HG03175 (cell line): ENCODE measurements at regions not wholly inside any gene's neighbourhood (a gene's known extent, or its start where the extent isn't known, plus 50 kb on each side); places are given as distances from the start of the nearest gene placed in this dataset.
"Not testable (repeated sequence)": the region's sequence is repeated elsewhere in the genome, so short reads cannot be mapped to it uniquely, and the experiment has no call there.

ENCODE experiments used
- ATAC-seq: cut with Tn5 transposase; IDR thresholded peaks from one replicate; pipeline ENCODE4 v1.9.1; 2021; ENCODE audit warnings: mild to moderate bottlenecking, moderate library complexity; ENCODE audit not compliant: unreplicated experiment

DNA sequence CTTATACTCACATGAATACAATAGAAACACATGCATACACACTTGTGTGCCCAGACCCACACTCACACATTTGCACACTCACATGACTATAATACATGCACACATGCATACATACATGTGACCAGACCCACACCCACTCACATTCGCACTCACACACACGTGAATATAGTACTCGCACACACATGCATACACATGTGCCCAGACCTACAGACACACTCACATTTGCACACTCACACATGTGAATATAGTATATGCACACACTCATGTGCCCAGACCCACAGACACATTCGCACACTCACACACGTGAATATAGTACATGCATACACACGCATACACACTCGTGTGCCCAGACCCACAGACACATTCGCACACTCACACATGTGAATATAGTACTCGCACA lies 197.4 kb upstream of the ZNF469 start:
- not testable (repeated sequence) for ATAC-seq

DNA sequence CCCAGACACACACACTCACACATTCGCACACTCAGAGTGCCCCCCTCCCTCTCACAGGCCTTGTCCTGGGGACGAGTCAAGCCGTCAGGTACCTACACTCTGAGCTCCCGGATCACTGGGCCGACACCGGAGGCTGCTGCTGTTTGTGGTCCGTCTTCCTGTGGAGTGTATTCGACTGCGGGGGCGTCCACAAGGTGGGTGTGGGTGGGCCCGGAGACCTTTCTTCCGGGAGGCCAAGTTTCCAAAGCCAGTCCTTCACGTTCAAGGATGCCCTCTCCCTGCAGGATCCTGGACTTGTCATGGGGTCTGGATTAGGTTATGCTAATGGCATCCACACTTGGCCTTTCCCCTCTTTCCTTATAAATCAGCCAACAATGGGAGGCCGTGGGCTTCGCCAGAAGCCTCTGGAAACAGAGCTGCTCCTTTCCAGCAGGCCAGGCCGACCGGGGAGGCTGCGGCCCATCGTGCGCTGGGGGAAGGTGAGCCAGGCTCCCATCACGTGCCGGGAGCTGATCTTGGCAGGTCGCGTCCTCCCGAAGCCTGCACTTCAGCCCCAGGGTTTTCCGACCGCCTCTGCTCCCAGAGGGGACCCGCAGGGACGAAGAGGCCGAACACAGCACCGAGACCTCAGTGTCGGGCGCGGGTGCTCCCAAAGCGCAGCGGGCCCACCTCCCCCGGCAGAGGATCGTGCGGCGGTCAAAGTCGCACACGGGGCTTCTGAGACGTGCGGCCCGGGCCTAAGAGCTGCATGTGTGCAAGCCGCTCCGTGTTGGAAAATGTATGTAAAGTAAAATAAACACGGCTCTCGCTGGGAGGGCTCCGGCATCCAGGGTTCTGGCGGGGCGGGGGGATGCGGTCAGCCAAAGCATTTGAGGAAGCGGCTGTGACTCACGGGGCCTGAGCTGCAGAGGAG lies 196.5 kb upstream of the ZNF469 start:
- ATAC-seq = not testable (repeated sequence)

DNA sequence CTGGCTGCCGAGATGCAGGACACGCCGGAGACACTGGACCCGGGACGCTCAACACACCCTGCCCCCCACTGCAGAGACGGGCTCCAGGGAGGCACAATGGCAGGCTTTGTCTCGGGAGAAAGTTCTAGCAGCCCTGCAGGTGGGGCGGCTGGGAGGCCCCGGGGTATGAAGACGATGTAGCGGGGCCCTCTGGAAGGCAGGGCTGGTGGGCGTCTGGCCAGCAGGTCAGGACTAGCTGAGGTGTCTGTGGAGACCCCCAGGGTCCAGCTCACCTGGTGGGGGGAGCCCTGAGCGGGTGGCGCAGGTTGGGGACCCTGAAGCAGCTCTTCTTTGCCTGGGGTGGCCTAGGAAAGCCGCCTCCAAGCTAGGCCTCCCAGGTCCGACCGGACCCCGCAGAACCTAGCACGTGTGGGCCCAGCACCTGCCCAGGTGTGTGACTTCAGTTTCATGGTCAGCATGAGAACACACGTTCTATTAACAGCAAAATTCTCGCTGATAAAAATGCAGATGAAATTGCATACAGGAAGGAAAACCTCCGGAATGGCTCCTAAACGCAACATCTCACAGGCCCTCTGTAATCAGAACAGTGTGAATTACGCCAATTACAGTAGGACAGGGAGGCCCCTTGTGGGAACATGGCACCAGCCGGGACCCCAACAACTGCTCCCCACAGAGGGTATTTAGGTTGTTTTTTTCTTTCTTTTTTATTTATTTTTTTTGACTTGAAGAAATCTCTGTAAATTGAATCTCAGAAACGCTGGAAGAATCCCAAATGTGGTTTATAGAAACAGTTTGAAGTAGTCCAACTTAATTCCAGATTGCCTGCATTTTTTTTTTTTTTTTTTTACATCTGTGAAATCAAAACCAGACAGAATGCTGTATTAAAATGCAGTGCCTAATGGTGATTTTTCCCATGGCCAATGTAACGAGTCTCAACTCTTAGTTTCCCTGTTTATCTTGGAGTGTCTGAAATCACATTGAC lies 195.6 kb upstream of the ZNF469 start:
- ATAC-seq = not testable (repeated sequence)

DNA sequence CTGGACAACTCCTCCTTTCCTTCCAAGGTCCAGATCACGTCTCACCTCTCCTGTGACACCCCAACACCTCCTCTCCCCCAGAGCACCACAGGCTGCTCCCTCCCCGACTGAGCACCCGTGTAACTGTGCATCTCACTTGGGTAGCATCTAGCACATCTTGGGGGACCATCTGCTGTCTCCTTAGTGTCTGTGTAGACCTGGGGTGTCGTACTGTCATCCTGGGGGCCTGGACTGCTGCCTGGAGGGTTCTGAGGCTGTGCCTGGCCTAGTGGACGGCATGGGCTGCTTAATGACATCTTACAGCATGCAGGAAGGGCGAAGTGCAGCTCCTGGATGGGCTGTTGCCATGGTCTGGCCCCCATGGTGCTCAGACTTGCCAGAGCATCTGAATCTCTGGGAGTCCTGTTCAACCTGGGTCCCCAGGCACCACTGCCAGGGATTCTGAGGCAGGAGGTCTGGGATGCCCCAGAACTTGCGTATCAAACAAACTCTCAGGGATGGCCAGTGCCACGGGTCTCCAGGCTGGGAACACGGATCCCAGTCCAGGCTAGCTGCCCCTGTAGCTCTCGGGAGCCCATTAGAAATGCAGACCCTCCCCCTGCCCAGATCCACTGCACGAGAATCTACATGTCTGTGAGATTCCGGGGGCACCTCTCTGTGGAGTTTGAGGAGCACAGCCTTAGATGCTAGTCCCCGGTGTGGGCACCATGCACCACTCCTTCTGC lies 194.4 kb upstream of the ZNF469 start:
- not testable (repeated sequence) for ATAC-seq

DNA sequence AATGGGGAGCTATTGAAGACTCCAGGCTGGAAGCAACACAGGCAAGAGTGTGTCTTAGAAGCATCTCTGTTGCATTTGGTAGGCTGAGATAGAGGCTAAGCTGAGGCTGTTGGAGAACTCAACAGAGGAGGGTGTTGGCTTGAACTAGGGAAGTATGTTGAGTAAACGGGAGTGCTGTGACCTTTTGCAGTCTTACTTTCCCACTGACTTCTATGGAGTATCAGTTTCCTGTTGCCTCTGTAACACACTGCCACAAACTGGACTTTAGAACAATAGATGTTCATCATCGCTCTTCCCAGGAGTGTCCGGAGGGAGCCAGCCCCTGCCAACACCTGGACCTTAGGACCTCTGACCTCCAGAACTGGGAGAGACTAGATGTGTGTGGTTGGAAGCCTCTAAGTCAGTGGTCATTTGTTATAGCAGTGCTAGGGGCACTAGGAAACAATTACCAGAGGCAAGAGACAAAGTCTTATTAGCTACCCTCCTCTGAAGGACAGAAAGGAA lies 192.1 kb upstream of the ZNF469 start:
- not testable (repeated sequence) for ATAC-seq

DNA sequence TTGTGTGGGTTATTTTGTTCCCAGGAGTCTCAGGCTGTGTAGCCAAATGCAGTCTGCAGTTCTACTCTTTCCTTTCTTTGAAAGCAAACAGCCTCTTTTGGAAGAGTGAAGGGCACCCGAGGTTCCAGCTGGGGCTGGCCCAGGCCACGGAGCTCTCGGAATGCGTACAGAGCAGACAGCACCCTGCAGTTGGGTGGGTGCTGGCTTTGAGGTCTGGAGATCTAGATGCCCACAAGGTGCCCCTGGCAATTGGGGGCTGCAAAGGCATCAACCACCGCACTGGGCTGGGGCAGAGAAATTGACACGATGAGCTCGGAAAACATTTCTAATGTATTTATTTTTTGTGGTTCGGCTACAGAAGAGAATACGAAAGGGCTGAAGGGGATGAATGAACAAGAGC lies 191.6 kb upstream of the ZNF469 start:
- not testable (repeated sequence) for ATAC-seq

DNA sequence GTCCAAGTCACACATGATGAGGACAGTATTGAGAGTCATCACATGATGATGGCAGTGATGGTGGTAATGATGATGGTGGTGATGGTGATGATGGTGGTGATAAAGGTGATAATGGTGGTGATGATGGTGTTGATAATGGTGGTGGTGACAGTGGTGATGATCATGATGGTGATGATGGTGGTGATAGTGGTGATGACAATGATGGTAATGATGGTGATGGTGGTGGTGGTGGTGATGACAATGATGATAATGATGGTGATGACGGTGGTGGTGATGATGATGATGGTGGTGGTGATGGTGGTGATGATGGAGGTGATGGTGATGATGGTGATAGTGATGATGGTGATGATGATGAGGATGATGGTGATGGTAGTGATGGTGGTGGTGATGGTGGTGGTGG lies 190.2 kb upstream of the ZNF469 start:
- ATAC-seq = no peak

DNA sequence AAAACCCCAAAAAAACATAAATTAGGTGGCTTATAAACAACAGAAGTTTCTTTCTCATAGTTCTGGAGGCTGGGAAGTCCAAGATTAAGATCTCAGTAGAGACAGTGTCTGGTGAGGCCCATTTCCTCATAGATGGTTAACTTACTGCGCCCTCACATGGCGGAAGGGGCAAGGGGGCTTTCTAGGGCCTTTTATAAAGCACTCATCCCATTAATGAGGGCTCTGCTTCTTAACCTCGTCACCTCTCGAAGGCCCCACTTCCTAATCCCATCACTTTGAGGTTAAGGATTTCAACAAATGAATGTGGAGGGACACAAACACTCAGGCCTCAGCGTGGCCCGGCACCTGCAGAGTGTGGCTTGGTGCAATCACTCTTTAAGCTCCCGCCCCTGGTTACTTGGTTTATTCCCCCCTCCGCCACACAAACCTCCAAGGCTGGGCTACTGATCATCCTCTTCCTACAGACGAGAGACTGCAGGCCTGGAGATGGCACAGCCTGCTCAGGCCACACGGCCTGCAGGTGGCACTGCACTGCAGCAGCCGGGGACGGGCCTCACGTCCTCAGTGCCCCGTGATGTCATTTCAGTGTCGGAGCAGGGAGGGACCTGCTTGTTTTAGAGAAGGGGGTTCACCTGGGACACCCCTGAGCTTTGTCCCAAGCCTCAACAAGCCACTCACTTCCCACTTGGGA lies 188.9 kb upstream of the ZNF469 start:
- ATAC-seq = not testable (repeated sequence)

DNA sequence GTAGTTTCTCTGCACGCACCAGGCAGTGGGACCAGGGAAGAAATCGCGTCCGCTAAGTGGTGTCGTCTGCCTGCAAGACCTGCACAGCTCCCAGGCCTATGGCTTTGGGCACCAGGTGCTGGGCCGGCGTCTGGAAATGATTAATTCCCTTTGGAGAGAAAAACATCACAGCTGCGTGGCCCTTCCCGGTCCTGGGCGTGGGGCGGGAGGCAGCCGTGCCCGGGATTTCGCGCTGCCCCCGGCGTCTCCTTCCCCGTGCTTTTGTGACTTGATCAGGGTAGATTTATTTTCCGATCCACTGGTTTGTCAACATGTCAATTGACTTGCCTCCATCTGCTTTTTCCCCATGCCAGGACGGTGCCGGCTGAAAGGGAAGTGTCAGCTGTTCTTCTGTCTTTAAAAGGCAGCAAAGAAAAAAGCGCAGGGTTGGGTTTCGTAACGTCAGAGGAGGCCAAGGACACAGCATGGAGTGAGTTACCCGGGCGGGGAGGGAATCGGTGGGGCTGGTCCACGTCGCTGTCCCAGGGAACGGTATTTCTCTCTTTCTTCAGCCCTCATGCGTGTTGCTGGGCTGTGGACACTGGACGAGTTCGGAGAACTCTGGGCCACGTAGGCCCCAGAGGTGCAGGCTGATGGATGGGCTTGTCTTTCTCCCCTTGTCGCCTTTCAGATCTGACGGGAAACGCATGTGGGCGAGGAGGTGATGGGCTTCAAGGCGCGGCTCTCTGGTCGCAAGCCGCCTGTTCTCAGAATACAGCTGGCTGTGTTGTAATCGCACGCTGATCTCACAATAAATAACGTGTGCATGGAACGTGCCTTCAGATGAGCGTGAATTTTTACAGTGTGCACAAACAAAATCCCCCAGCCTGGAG lies 188.1 kb upstream of the ZNF469 start:
- ATAC-seq = no peak

DNA sequence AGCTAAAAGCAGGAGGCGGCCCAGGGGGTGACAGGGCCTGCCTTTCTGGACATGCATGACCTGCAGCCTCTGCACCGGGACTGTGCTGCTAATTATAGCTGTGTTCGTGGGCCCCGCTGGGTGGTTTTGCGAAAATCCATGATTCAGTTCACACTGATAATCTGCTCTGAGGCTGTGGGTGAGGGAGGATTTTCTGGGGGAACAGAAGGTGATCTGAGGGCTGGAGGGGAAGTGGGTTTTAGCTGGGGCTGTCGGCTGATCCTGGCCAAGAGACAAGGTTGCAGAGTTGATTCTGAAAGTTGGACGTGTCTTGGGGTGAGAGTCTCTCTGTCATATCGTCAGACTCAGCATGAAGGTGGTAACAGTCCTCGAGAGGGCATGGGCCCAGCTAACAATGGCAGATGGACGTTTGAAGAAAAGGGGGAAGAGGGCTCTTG lies 187.5 kb upstream of the ZNF469 start:
- no peak for ATAC-seq

DNA sequence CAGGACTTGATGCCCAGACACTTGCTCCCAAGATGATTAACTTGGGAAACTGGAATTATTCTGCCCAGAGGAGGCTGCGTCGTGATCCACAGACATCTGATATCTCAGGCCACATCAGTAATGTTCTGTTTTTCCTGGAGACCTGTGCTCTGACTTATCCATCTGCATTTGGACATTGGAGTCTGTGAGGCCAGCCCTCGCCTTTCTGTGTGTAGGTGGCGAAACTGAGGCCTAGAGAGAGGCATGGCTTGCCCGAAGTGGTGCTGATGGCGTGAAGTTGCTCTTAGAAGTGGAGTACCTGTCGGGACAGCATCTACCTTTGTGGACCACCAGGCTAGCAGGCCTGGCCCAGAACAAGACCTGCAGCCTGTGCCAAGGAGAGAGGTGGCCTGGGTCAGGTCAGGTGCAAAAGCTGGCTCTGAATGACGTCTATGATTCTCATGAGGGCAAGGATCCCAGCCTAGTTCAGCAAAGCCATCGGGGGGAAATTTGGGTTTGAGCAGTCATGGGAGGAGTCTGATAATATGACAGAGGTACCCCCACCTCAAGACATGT lies 186.8 kb upstream of the ZNF469 start:
- no peak for ATAC-seq

DNA sequence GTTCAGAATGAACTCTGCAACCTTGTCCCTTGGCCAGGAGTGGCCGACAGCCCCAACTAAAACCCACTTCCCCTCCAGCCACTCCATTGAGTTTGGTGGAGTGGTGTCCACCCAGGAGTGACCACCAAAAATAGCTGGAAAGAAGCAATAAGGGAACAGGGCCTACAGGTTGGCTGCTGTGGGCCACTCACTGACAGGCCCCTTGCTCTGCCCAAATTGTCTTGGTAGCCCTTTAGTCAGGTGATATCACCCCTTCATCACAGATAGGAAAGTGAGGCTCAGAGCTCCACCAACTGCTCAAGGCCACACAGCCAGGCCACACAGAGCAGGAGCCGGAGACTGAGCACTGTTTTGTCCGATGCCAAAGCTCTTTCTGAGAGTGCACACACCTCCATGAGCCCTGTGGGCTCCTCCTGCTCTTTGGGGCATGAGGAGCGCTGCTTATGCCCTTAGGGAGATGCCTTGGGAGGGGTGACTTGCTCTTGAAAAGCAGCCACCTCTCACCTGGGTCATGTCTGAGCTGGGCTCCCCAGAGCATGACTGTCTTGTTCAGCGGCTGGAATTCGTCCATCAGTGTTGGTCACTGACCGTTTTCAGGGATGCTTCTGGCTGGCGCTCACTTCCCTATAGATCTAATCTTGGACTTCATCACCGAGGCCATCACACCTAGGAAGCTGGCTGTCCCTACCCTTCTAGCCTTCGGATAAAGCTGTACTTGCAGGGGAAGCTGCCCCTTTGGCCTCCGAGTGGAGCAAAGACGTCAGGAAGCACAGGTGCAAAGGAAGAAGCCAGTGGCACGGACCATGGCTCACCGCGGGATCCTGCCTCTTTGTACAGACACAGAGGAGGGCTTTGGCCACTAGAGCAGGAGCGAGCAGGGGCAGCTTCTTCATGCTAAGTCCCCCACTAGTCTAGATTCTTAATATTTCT lies 186.0 kb upstream of the ZNF469 start:
- no peak for ATAC-seq

DNA sequence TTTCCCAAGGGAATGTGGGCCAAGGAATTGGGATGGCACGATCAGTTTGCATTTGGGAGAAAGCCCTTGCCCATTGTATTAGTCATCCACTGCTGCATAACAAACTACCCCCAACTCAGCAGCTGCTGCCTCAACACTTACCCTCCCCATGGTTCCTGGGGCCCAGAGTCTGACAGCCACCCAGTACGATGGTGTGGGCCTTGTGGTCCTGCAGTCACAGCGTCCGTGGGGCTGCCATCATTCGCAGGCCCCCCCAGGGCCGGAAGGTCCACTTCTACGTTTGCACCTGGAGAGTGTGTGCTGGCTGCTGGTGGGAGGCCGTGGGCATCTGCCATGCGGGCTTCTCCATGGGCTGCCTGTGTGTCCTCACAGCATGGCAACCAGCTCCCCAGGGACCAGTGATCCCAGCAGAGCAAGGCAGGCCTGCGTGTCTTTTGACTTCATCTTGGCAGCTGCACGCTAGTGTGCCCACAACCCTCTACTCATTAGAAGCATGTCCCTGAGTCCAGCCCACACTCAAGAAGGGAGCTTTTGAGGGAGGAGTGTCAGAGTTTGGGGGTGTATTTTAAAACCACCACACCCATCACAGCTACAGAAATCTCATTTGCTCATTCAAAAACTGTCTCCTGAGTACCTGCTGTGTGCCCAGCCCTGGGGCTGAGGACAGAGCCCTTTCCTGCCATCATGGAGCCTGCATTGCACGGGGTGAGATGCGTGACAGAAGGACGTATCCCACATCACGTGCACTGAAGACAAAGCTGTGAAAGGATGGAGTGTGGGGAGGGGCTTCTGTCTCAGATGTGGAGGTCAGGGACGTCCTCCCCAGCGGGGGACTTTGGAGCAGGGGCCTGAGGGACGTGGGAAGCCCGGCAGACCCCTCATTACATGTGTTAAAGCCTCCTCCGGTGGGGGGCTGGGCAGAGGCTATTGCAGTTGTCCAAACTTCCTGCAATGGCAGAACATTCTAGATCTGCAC lies 185.0 kb upstream of the ZNF469 start:
- ATAC-seq = no peak

DNA sequence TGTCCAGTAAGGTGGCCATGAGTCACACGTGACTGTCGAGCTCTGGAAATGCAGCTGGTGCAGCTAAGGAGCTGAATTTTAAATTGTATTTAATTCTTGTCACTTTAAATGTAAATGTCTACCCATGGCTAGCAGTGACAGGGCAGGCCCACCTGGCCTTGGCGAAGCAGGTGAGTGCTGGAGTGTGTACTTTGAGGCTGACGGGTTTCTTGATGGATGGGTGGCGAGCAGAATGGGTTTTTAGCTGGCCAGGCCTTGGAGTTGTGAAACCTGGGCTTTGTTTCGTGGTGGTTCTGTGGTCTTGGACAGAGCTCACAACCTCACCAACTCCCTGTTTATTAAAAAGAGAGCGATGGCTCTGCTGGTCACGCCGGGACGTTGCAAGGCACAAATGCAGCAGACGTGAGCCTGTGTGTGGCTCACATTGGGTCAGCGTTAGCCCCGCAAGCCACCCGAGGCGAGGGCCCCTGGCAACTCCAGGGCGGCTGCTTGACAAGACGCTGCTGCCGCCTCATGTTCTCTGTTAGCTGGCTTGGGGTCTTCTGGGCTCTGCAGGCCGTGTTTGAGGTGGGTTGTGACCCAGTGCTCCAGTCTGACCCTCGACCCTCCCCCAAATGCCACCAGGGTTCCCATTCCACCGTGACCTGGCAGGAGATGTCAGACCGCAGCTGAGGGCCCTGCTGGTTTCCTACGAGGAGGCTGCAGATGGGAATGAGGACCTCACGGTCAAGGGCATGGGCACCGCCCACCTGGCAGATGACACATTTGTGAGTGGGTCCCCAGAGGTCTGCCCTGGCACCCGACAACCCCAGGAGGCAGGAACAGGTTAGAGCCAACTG lies 184.1 kb upstream of the ZNF469 start:
- ATAC-seq = not testable (repeated sequence)

DNA sequence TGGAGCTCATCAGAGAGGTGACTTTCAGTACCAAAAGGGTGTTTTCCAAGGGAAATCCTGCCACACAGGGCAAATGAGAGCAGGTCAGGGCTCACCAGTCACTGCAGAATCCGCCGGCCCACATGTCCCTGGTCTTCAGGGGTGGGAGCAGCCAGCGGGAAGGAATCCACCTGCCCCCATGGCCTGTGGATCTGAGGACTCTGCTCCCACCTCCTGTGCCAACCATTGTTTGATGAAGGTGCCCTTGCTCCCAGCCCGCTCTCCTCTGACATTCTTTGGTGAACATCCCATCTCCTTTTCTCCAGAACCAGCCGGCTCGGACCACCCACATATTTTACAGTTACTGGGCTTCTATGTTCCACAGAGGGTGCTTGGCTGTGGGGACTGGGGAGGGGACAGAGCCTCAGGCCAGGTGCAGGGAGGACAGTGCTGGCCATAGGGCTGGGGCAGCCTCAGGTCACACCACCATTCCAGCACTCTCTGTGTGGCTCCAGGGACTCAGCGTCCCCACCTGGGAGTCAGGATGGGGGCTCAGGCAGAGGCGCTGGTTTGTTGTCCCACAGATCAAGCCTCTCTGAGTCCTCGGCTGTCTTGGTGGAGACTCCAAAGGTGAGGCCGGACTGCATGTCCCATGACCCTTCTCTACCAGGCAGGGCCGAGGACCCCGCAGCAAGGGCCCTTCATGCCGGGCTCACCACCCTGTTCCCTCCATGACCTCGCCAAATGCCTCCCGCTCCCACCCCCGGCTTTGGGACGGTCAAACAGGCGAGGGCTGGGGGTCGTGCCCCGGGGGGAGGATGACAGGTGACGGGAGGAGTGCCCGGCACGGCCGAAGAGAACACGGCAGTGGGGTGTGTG lies 183.2 kb upstream of the ZNF469 start:
- ATAC-seq = not testable (repeated sequence)
